Skeletal muscle tissue (tissue), 3 donors: ENCODE measurements at regions not wholly inside any gene's neighbourhood (a gene's known extent, or its start where the extent isn't known, plus 50 kb on each side); places are given as distances from the start of the nearest gene placed in this dataset.
A peak's percentile ranks its signal among the peaks of the same experiment; 100 is the strongest.

Experiments used
- H3K27ac ChIP-seq: one replicate; pipeline ENCODE4 v1.7.0; 2013; ENCODE audit warnings: mild to moderate bottlenecking, low read depth, low read length, inconsistent platforms
- H3K27me3 ChIP-seq, 3 donors: one replicate each; pipeline ENCODE4 v1.7.0; 2013; ENCODE audit warnings: low read length in 3 of 3; ENCODE audit not compliant: control insufficient read depth in 3 of 3, insufficient read depth in 3 of 3
- H3K36me3 ChIP-seq, 3 donors: one replicate each; pipeline ENCODE4 v1.7.0; 2013; ENCODE audit warnings: low read length in 3 of 3; ENCODE audit not compliant: control insufficient read depth in 3 of 3, insufficient read depth in 3 of 3
- H3K4me1 ChIP-seq, 3 donors: one replicate each; pipeline ENCODE4 v1.7.0; 2013; ENCODE audit warnings: low read length in 3 of 3, mild to moderate bottlenecking in 3 of 3; ENCODE audit not compliant: control insufficient read depth in 3 of 3, insufficient read depth in 3 of 3
- H3K4me3 ChIP-seq, 3 donors: one replicate each; pipeline ENCODE4 v1.7.0; 2013; ENCODE audit warnings: low read length in 3 of 3
- H3K9ac ChIP-seq, 3 donors: one replicate each; pipeline ENCODE4 v1.7.0; 2013; ENCODE audit warnings: low read length in 3 of 3, mild to moderate bottlenecking in 3 of 3, moderate library complexity in 2 of 3, low read depth in 1 of 3
- H3K9me3 ChIP-seq, 3 donors: one replicate each; pipeline ENCODE4 v1.7.0; 2013; ENCODE audit warnings: low read length in 3 of 3; ENCODE audit not compliant: control insufficient read depth in 3 of 3
- donor health status: Osteomylitis.

GRCh38 chr19:16000024-16000663 lies 51.3 kb downstream of the OR10H4 start:
- Histone ChIP-seq H3K4me1 (peaks cover 7 to 13% (median 10%) of the 10 kb centered on the region in 3 donors), H3K9ac (no peak overlapping the region), H3K4me3 (no peak overlapping the region)

DNA sequence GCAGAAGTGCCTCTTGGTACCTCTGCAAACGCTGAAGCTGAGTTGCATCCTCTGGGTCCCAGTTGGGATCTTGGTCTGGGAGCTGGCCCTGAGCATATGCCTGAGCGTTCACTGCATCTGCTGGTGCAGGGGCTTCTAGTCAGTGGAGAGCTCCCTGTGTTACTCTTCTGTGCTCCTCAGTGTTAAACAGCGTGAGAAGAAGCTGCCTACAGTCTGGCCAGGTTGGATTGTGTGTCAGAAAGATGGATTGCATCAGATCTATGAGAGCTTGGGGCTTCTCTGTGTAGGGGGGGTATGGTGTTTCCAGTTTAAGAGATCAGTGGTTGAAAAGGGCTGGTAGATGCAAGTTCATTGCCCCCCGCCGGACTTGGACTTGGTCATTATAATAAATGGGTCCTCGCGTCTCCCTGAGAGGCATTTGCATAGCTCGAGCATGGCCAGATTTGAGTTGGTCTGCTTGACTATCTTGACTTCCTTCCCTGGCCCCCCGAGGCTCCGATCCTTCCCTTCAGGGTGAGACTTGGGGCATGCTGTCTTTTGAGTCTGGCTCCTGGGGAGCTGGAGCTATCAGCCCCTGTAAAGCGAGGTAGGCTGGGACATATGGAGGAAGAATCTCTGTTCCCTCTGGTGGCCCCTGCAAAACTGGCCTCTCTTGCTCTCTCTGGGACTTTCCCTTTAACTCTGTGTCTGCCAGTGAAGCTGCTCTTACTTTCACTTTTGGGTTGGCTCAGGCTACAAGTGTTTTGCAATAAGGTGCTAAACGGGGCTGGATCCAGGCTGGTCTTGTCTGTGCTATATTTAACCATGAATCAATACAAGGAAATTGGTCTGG lies 52.9 kb downstream of the OR10H4 start:
- H3K27me3 ChIP-seq, result no peaks in the 10 kb centered on the region
- H3K4me3 ChIP-seq, result peak overlapping the region; percentile 59 to 68 (median 65)
- peak overlapping the region; percentile 47 to 70 (median 65) for H3K9ac ChIP-seq
- no peak overlapping the region for H3K27ac ChIP-seq
- H3K36me3 ChIP-seq, result no peaks in the 10 kb centered on the region
- H3K4me1 ChIP-seq, result peaks cover 7 to 13% (median 10%) of the 10 kb centered on the region in 3 donors
- no peaks in the 10 kb centered on the region for H3K9me3 ChIP-seq

More at GRCh38 chr19:16000024-16000663, 51.3 kb downstream of the OR10H4 start:
- Histone ChIP-seq H3K9me3 (no peaks in the 10 kb centered on the region), H3K27ac (no peak overlapping the region), H3K27me3 (no peaks in the 10 kb centered on the region), H3K36me3 (no peaks in the 10 kb centered on the region)

- Histone ChIP-seq H3K4me1 (peaks cover 7 to 13% (median 10%) of the 10 kb centered on the region in 3 donors), H3K9ac (peak overlapping the region in 2 of 3 donors; percentile 65 to 70), H3K36me3 (no peaks in the 10 kb centered on the region), H3K27ac (no peak overlapping the region), H3K9me3 (no peaks in the 10 kb centered on the region), H3K27me3 (no peaks in the 10 kb centered on the region), H3K4me3 (peak overlapping the region; percentile 59 to 68 (median 65))
Observed at GRCh38 chr19:16002406-16003384, 53.9 kb downstream of the OR10H4 start.

- no peak overlapping the region for H3K9ac ChIP-seq
- H3K9me3 ChIP-seq, result no peaks in the 10 kb centered on the region
- no peaks in the 10 kb centered on the region for H3K36me3 ChIP-seq
- no peak overlapping the region for H3K27ac ChIP-seq
- no peak overlapping the region for H3K4me3 ChIP-seq
- H3K27me3 ChIP-seq, result no peaks in the 10 kb centered on the region
- H3K4me1 ChIP-seq, result peaks cover 7 to 13% (median 10%) of the 10 kb centered on the region in 3 donors
Observed at GRCh38 chr19:16003391-16003790, 54.6 kb downstream of the OR10H4 start.

- Histone ChIP-seq H3K36me3 (no peaks in the 10 kb centered on the region), H3K4me3 (no peak overlapping the region), H3K9ac (no peak overlapping the region), H3K27me3 (no peaks in the 10 kb centered on the region), H3K4me1 (peaks cover 7 to 13% (median 10%) of the 10 kb centered on the region in 3 donors), H3K27ac (no peak overlapping the region), H3K9me3 (no peaks in the 10 kb centered on the region)
Observed at GRCh38 chr19:16005925-16006324, 57.1 kb downstream of the OR10H4 start.

- H3K27ac ChIP-seq, result no peak overlapping the region
- H3K4me3 ChIP-seq, result no peak overlapping the region
- no peaks in the 10 kb centered on the region for H3K27me3 ChIP-seq
- no peaks in the 10 kb centered on the region for H3K36me3 ChIP-seq
- no peaks in the 10 kb centered on the region for H3K4me1 ChIP-seq
- no peak overlapping the region for H3K9ac ChIP-seq
- no peaks in the 10 kb centered on the region for H3K9me3 ChIP-seq
Observed at GRCh38 chr19:16012552-16012951, 63.7 kb upstream of the TPM4 start.

DNA sequence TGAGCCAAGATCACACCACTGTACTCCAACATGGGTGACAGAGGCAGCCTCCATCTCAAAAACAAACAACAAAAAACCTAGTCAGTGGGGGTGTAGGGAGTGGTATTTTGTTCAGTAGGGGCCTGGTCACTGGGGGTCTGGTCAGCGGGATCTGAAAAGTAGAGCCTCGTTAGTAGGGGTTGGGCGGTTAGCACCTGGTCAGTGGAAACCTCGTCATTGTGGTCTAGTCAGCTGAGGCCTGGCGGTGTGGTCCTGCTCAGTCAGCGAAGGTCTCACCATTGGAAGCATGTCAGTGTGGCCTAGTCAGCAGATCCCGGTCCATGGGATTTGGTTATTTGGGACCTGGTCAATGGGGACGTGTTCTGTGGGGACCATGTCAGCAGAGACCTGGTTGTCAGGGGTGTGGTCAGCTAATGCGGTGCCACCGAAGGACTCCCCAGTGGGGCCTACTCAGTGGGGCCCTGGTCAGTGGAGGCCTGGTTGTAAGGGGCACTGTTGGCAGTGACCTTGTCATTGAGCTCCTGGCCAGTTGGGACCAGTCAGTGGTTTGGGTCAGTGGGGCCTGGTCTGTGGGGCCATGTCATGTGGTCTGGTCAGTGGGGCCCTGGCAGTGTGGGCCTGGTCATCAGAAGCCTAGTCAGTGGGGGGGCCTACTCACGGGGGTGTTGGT lies 63.0 kb upstream of the TPM4 start:
- H3K36me3 ChIP-seq, result no peaks in the 10 kb centered on the region
- H3K4me1 ChIP-seq, result no peaks in the 10 kb centered on the region
- H3K27ac ChIP-seq, result no peak overlapping the region
- H3K4me3 ChIP-seq, result no peak overlapping the region
- H3K9ac ChIP-seq, result no peak overlapping the region
- H3K27me3 ChIP-seq, result no peaks in the 10 kb centered on the region
- H3K9me3 ChIP-seq, result no peaks in the 10 kb centered on the region

GRCh38 chr19:16013851-16014840 lies 62.1 kb upstream of the TPM4 start:
- Histone ChIP-seq H3K36me3 (no peaks in the 10 kb centered on the region), H3K4me1 (no peaks in the 10 kb centered on the region), H3K27me3 (no peaks in the 10 kb centered on the region), H3K9me3 (no peaks in the 10 kb centered on the region), H3K27ac (no peak overlapping the region), H3K9ac (no peak overlapping the region), H3K4me3 (no peak overlapping the region)
